Gastroesophageal sphincter (tissue), 3 donors: ENCODE measurements at regions not wholly inside any gene's neighbourhood (a gene's known extent, or its start where the extent isn't known, plus 50 kb on each side); places are given as distances from the start of the nearest gene placed in this dataset.

ENCODE experiments used
- CTCF ChIP-seq, 4 experiments: fragments of 200-600 bp in 2 of 4; fragments of 450-650 bp in 2 of 4; sonication (generic) in 1 of 4; IDR thresholded peaks; one replicate each; pipeline ENCODE4 v1.5.1; 2017 to 2019; ENCODE audit warnings: antibody characterized with exemption in 4 of 4, mild to moderate bottlenecking in 2 of 4, moderate library complexity in 2 of 4
- EP300 ChIP-seq: sonication (generic); formaldehyde crosslinking; IDR thresholded peaks from one replicate; pipeline ENCODE4 v1.6.1; 2017; ENCODE audit warnings: antibody characterized with exemption, mild to moderate bottlenecking
- POLR2A ChIP-seq, 2 donors: fragments of 450-650 bp; IDR thresholded peaks; one replicate each; pipeline ENCODE4 v1.6.1; 2017; ENCODE audit warnings: antibody characterized with exemption in 2 of 2, mild to moderate bottlenecking in 2 of 2, moderate library complexity in 1 of 2
- POLR2AphosphoS5 ChIP-seq: sonication (generic); formaldehyde crosslinking; IDR thresholded peaks from one replicate; pipeline ENCODE4 v1.6.1; 2017; ENCODE audit warnings: antibody characterized with exemption

- TF ChIP-seq CTCF (IDR thresholded peaks at IDR 0.05): no peak
- no peak for TF ChIP-seq POLR2A (IDR thresholded peaks at IDR 0.05)
- no peak for TF ChIP-seq POLR2AphosphoS5
- no peak for TF ChIP-seq EP300
Observed at GRCh38 chr6:51099201-51099600, 280.5 kb downstream of the TFAP2B start.
